HG03196 (cell line): ENCODE measurements at regions not wholly inside any gene's neighbourhood (a gene's known extent, or its start where the extent isn't known, plus 50 kb on each side); places are given as distances from the start of the nearest gene placed in this dataset.

Experiments used
- ATAC-seq: cut with Tn5 transposase; IDR thresholded peaks from one replicate; pipeline ENCODE4 v1.9.1; 2021; ENCODE audit not compliant: unreplicated experiment

DNA sequence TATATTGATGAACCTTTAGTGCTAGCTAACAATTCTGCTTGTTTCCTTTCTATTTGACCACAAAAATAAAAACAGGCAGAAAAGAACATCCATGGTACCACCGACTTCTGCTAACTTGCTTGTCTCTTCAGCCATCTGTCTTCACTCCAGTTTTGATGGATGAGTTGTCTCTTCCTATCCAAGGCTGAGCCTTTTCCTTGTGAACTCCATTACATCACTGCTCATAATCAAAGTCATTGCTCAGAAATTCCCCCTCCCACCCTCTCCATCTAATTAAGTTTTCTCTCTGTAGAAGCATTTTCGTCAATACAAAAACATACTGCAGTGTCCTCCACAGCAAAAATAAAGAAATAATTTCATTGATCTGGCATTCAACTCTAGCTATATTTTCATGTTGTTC is 184.4 kb downstream of the SPCS3 start:
- no peak for ATAC-seq

DNA sequence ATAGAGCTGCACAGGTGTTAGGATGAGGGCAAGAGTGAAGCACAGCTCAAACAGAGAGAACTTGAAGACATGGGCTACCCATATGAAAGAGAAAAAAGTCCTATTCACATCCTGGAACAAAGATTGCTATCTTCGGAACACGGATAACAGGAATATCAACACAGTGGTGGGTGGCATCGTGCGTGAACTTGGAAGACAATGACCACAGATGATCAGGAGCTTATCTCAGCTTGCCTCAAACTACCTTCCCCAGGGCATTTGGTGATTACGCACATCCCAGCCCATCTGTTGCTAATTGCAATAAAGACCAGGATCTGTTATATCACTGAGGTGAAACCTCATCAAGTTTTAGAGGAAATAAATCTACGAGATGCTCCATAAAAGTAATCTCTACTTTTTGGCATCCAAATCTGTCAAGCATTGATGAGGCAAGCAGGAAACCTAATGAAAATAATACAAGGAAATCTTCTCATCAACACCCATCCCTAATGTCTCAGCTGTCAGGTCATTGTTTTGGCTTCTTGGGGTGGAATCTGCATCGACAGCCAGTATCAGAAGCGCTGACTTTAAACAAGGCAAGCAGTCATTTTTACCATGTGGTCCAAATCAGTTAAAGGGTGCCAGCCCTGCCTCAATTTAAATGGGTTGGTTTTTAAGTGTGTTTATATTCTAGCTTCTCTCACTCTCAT is 188.2 kb downstream of the SPCS3 start:
- ATAC-seq = no peak

DNA sequence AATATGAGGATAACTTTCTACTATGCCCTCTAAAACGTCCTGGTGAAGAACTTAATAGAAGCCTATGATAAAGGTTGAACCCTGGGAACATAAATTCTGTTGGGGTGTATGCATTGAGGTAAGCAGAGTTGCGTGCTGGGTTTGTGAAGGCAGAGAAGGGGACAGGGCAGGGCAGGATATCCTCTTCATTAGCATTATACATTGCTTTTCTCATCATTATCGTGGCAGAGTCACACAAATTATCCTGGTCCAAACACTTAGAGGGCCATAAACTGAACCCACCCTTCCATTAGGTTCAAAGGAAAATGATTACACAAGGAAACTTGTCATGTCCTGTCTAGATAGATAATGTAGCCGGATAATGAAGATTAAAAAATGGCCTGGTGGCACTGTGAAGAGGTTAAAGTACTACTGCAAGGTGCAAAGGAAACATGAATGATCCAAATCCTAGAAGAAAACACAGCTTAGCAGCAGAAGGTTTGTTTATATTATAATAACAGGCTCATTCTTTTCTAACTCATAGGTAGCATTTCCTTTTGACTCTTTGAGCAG is 189.1 kb downstream of the SPCS3 start:
- ATAC-seq = no peak

DNA sequence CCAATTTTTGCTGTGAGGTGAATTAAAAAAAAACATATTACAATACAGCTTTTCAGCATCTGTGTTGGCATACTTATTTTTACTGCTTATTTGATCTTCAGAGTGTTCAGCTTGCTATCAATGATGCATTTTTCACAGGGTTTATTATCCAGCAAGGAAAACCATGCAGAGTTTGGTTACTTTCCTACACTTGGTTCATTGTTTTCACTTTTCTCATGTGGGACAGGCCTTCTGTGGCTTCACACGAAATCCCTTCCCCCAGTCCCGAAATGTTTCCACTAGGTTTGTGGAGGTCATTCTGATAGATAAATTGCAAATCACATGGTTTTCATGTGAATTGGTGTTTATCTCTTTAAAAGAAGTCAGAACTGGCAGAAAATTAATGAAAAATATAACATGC is 205.8 kb downstream of the SPCS3 start:
- ATAC-seq = no peak

DNA sequence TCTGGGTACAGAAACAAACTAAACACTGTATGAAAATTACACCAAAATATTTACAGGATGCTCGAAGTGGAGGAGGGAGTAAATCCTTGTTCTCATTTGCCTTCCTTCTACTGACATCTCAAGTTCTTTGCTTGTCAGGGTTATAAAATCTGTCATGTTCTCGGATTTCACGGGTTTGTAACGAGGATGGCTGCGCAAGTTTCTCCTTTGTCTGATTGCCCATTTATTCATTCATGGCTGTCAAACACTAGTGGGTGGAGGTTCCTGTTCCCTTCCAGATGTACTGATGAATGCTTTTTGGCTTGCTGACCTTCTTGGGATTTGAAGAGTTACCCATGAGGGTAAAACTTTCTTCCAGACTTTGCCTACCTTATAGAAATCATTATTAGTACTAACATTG is 206.9 kb downstream of the SPCS3 start:
- ATAC-seq = no peak

DNA sequence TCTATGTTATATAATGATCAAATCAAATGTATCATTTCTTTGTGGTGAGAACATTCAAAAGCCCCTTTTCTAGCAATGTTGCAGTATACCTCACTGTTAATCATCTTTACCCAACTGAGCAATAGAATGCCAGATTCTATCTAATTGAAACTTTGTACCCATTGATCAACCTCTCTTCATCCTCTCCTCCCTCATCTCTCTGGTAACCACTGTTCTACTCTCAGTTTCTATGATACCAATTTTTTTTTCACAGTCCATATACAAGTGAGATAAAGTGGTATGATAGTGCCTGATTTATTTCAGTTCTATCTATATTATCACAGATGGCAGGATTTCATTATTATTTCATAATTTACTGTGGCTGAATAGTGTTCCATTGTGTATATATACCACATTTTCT is 209.8 kb downstream of the SPCS3 start:
- no peak for ATAC-seq

DNA sequence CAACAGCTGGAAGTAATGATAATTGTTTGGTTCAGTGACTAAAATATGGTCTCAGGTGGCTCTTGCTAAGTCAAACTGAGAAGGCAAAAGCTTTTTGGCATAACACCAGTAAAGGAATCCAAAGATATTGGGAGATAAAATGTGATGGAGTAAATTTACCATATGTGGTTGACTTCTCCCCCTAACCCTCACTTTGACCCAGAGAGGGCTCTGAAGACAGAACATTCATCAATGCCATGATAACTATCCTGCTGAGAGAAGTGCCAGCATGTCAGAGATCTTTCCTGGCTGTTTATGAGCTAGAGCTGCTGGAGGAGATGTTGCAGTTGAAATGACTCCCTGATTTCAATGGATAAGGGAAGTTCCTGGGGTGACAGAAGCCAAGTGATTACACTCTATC is 213.4 kb downstream of the SPCS3 start:
- no peak for ATAC-seq

DNA sequence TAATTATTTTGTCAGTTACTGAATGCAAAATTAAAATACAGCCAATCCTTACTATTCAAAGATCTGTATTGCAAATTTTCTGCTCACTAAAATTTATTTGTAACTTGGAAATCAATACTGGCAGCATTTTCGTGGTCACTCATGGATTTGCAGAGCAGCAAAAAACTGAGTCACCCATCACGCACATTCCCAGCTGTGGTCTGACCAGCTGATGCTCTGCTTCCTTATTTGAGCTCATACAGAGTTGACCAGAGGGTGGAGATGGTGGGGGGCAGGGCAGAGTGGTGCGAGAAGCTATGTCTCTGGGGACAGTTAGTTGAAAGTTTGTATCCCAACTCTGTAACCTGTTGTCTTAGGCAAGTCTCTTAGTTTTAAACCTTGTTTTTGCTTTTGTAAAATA is 214.8 kb downstream of the SPCS3 start:
- no peak for ATAC-seq

DNA sequence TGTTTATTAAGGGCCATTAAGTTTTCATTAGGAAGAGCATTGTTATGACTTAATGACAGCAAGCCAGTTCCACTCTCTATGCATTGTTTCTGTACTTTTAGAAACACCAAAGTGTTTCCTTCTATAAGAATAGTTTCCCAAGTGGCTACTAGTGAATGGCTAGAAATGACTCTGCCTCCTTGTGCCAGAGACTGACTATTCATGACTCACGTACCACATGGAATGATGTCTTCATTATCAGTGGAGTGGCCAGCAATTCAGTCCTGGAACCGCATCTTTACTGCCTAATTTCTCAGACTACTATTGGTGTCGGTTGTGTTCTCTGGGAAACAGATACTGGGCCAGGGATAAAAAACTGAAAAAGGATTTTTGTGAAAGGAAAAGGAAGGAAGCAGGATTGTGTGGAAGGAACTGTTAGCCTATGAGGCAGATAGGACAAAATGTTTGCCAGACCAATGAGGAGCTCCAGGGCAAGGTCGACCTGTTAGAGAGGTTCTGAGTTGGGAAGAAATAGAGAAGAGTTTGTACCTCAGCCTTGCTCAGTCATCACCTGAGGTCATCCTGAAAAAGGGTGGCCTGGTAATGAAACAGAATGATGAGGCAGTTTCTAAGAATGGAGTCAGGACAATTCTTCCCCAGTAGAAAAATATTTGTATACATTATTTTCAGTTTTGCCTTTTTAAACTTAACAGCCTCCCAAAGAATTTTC is 218.6 kb downstream of the SPCS3 start:
- ATAC-seq = no peak

DNA sequence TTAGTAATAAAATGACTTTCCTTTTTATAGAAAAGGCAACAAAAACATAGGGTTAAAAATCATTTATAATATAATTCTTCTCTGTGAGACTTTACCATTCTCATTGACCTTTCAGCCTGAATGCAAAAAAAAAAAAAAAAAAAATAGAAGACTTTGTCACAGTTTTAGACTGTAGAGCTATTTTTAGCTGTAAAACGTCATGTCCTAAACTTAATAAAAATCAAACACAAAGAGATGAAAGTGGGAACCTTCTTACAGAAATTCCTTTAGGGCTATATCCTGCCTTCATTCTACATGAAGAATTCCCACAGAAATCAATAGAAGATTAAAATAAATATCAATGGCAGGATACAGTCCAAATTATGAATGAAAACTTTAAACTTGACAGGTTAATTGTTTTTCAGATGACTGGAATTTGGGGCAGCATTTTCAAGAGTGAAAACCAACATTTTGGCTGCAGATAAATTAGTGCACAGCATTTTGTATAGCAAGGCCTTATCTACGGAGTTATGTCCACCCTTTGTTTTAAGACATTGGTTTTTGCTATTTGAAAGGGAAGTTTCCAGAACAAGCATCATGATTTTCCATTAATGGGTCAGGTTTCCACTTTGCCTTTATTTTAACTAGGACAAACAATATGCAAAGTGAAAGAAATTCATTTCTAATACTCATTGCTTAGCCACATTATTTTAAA is 219.5 kb downstream of the SPCS3 start:
- ATAC-seq = no peak

DNA sequence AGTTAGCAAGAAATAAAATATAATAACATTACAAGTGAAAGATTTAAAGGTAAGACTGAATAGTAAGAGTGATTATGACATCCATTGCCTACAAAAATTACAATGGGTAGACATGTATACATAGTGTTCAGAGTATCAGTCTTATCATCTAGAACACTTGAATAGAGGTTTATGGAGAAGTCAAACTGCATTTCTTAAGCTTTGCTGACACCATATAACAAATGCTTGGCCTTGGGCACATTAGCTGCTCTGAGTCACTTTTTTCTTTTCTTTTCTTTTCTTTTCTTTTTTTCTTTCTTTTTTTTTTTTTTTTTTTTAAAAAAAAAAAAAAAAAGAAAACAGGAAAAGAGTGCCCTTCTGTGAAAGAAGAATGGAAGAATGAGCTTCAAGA is 220.0 kb downstream of the SPCS3 start:
- ATAC-seq = no peak

DNA sequence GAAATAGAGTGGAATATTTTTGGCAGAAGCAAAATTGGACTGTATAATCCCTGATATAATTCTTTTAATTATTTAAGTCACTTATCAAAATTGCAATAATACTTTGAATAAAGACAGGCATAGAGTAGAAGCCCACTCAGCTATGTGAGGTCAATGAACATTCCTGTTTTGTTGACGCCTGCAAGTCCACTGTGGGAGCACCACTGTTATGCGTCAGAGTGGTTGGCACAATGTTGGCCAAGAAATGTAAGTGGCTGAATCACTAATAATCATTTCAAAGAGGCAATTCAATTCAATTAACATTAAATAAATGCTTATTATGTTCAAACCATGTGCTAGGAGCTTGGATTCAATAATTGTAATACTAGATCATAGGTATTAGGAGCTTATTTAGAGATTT is 221.0 kb downstream of the SPCS3 start:
- no peak for ATAC-seq

DNA sequence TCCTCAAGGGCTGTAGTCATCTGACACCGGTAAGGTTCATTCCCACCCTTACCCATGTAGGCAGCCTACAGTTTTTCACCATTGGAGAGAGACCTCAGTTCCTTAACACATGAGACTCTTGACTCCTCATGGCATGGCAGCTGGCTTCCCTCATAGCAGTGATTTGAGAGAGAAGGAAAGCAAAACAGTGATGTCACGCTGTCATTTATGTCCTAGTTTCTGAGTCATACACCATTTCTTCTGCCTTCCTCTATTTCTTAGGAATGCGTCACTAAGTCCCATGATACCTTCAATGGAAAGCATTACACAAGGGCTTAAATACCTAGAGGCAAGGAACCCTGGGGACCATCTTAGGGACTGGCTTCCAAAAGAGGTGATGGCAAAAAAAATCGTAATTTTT is 226.1 kb downstream of the SPCS3 start:
- no peak for ATAC-seq

DNA sequence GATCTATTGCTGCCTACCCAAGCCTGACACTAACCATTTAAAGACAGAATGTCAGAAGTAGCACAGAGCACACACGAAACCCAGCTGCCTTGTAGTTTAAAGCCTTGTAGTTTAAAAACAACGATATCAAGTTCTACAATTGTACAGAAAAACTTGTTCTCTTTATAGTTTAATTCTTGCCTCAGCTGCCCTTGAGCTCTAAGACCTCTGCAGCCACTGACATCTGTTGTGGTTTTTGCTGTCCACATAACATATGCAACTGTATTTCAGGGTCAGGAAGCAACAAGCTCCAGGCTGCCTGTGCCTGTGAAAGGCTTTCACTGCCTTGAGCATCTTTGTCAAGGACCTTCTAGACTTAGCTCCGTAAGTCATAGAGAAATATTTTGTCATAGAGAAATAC is 227.2 kb downstream of the SPCS3 start:
- ATAC-seq = no peak

DNA sequence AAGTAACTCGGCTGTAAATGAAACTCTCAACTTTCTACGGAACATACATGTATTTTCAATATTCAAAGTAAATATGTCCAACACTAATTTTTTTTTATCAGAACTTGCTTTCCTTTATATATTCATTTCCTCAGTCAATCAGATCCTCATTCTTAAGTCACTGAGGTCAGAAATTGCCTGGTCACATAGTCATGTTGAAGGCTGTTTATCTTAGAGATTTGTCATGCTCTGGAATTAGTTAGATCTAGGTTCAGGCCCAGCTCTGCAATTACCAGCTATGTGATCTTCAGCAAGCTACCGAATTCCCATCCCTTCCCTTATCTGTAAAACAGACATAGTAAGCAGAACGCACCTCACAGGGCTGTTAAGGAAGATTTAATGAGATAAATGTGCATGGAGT is 228.8 kb downstream of the SPCS3 start:
- no peak for ATAC-seq

DNA sequence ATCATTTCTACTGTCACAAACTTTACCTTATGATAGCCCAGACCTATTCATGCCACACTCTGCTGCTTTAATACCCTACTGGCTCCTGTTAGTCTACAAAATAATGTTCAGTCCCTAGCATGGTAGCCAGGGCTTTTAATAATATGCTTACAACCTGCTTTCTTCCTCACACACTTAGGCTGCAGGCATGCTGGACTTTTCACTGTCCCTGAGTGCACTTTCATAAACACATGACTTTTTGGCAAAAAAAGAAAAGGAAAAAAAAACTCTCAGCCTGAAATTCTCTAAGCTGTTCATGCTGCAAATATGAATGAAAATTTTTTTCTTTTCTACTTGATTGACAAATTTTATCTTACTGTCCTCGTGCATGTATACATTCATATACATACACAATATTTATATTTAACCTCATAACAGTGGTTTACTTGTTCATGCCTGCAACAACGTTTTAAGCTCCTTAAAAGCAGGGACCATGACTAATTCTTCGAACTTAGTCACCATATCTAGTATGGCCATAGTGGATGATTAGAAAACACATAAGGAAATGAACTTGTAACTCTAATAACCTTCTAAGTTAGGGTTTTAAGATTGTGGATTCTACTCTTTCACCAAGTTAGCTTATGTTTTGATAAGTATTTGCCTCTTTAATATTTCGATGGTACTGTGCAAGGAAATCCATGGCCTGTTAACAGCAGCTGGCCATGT is 229.5 kb downstream of the SPCS3 start:
- no peak for ATAC-seq

DNA sequence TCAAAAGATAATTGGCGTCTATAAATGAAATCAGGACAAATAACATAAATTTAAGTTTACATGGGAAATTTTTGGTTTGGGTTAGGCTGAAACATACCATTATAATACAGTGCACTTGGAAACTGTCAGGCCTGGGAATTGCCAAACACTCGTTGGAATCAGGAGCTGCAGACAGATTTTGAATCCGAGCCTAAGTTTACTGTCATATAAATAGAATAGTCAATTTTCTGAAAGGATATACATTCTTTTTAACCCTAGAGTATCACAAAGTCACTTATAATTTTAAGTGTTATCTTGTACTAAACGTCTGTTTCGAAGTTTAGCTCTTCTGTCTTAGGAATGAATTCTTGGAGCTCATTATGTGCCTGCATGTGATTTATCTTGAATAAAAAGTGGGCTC is 234.1 kb downstream of the VEGFC start:
- ATAC-seq = no peak

DNA sequence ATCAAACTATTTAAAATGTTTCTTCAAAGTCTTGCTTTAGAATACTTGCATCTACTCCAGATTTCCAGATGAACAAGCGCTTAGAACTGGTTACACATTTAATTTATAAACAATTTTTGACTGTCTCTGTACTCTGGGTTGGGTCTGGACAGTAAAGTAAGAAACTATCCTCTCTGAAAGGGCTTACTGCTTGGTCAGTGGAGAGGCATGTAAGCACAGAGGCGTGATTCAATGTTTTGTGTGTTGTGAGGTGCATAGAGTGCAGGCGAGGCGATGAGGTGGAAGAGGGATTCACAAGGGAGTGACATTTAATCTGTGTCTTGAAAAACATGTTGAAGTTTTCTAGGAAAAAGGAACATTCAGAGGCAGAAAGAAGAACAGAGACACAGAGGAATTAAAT is 231.4 kb downstream of the VEGFC start:
- ATAC-seq = no peak

DNA sequence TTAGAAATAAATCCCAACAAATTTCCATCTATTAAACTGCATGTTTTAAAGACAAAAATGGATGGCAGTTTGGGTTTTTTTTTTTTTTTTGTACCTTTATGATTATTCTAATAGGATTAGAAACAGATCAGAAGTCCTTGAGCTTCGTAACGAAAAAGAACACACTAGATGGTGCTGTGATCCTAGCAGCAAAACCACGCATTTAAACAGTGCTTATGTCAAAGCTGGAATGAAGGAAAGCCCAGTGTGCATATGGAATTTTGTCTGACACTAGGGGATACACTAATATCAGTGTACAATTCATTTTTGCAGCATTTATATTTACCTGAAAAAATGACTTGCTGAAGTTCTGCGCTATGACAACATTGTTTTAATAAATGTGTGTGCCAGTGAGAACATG is 229.1 kb downstream of the VEGFC start:
- ATAC-seq = no peak

DNA sequence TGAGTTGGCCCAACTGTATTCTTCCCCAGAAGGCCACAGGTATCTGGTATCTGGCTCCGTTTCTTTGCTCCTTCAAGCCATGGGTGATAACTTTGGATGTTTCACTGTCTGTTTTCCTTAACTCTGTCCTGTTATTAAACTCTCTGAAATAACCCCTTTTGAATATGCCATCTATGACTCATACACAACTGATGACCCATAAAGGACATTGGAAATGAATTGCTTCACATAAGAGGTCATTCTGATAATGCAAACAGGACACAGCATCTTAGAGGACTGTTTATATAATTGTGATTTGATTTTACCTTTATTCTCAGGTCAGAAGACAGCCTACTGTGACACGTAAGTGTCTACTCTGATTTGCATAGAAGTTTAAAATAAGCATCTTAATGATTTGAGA is 227.7 kb downstream of the VEGFC start:
- no peak for ATAC-seq

DNA sequence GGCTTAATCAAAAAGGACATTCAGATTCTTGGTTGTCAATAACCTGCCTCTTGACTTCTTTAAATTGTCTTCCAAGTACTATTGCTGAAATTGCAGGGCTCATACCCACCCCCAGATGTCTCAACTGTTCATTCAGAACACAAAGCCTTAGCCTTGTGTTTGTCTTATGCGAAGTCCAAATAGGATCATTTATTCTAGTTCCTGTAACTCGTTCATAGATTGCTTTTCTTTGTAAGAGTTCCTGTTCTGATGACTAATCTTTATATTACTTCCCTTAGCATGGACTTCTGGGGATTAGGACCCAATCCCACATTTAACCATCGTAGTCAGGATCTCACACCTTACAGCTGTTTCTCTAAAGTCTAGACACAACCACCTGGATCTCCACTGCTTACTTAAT is 226.0 kb downstream of the VEGFC start:
- ATAC-seq = no peak

DNA sequence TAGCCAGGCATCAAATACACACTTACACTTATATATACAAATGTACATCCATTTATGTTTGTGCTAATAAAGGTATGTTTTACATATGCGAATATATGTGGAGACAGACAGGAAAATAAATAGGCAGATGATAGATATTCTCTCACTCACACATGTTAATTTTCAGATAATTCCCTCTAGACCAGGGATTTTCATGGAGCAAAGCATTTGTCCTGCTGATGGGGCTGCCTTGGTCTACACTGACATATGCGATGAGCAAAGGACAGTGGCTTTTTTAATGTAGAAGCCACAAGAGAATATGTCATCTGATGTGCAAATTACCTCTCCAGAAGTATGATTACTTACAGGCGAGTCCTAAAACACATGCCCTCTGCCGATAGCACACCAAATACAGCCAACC is 224.5 kb downstream of the VEGFC start:
- no peak for ATAC-seq
